ENCODE measurements at regions not wholly inside any gene's neighbourhood (a gene's known extent, or its start where the extent isn't known, plus 50 kb on each side); places are given as distances from the start of the nearest gene placed in this dataset.
A peak's percentile ranks its signal among the peaks of the same experiment; 100 is the strongest.
"Not testable (repeated sequence)": the region's sequence is repeated elsewhere in the genome, so short reads cannot be mapped to it uniquely, and the experiment has no call there.

- H3K36me3 Mint-ChIP-seq: peaks cover 12% of the 10 kb centered on the region
- H3K4me3 Mint-ChIP-seq: no peak overlapping the region
- no peaks in the 10 kb centered on the region for H3K27me3 Mint-ChIP-seq
- no peak overlapping the region for H3K27ac Mint-ChIP-seq
- H3K4me1 Mint-ChIP-seq (ENCODE audit: low read depth): peaks cover 46% of the 10 kb centered on the region
- peaks cover 3% of the 10 kb centered on the region for H3K9me3 Mint-ChIP-seq (ENCODE audit: low read depth)
These were observed 107.6 kb downstream of the FASLG start for GRCh38 chr1:172766462-172766861.

DNA sequence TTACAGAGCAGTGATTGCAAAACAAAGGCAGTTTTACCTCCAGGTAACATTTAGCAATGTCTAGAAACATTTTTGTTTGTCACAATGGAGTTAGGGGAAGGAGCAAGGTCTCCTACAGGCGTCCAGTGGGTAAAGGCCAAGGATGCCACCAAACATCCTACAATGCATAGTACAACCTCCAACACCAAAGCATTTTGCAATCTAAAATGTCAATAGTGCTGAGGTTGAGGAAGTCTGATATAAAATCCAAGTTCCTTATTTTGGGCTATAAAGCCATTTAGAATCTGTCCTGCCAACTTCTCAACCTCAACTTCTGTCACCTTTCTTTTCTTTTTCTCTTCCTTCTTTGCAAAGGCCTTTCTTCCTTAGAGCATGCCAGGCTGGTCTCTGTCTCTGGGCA lies 111.2 kb downstream of the FASLG start:
- no peaks in the 10 kb centered on the region for H3K9me3 Mint-ChIP-seq (ENCODE audit: low read depth)
- H3K27ac Mint-ChIP-seq: no peak overlapping the region
- H3K4me1 Mint-ChIP-seq (ENCODE audit: low read depth): peaks cover 10% of the 10 kb centered on the region

GRCh38 chr1:172774561-172774960 lies 115.7 kb downstream of the FASLG start:
- Mint-ChIP-seq H3K36me3 (no peaks in the 10 kb centered on the region), H3K4me1 (ENCODE audit: low read depth) (peaks cover 14% of the 10 kb centered on the region), H3K9me3 (ENCODE audit: low read depth) (no peaks in the 10 kb centered on the region), H3K4me3 (no peak overlapping the region), H3K27me3 (no peaks in the 10 kb centered on the region), H3K27ac (no peak overlapping the region)

More for the DNA sequence above, 111.2 kb downstream of the FASLG start:
- no peaks in the 10 kb centered on the region for H3K27me3 Mint-ChIP-seq
- H3K36me3 Mint-ChIP-seq: peaks cover 5% of the 10 kb centered on the region
- H3K4me3 Mint-ChIP-seq: no peak overlapping the region

DNA sequence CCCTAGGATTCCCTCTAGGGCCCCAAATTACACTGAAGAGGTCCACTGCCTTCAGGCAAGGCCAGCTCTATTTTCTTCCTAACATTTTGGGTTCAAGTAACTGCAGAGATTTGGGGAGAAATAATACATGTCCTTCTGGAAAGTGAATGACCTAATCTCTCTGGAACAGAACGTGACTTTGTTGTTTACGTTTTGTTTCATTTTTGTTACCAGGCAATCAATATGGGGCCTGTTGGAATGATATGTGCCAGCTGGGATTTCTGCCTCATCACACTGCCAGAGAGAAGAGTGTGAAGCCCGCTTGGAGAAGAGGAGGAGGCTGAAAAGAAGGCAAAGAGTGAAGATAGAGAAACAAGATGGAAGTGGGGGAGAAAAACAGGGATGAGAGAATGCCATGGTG lies 116.7 kb downstream of the FASLG start:
- Mint-ChIP-seq H3K4me3 (no peak overlapping the region), H3K27me3 (no peaks in the 10 kb centered on the region), H3K36me3 (no peaks in the 10 kb centered on the region), H3K27ac (no peak overlapping the region), H3K4me1 (ENCODE audit: low read depth) (peaks cover 16% of the 10 kb centered on the region), H3K9me3 (ENCODE audit: low read depth) (no peaks in the 10 kb centered on the region)

GRCh38 chr1:172776071-172776470 lies 117.2 kb downstream of the FASLG start:
- Mint-ChIP-seq H3K4me3 (no peak overlapping the region), H3K27ac (no peak overlapping the region), H3K9me3 (ENCODE audit: low read depth) (no peaks in the 10 kb centered on the region), H3K4me1 (ENCODE audit: low read depth) (peaks cover 16% of the 10 kb centered on the region), H3K36me3 (no peaks in the 10 kb centered on the region), H3K27me3 (no peaks in the 10 kb centered on the region)

DNA sequence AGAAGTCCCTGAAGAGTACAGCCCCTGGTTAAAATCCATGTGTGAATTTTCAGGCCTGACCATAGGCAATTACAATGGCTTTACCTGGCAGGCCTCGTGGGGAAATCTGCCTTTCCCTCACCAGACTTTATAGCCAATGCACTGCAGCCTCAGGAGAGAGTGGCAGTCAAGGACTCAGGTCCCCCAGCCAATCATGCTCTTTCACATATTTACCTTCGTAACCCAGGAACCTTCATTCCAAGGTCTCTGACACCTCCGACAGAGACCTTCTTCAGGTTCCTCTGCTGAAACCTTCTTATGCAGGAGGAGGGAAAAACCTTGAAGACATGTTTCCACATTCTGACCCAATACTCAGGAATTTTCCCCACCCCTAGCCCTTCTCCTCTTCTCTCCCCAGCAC lies 118.9 kb downstream of the FASLG start:
- no peak overlapping the region for H3K27ac Mint-ChIP-seq
- peaks cover 16% of the 10 kb centered on the region for H3K4me1 Mint-ChIP-seq (ENCODE audit: low read depth)
- H3K4me3 Mint-ChIP-seq: no peak overlapping the region

DNA sequence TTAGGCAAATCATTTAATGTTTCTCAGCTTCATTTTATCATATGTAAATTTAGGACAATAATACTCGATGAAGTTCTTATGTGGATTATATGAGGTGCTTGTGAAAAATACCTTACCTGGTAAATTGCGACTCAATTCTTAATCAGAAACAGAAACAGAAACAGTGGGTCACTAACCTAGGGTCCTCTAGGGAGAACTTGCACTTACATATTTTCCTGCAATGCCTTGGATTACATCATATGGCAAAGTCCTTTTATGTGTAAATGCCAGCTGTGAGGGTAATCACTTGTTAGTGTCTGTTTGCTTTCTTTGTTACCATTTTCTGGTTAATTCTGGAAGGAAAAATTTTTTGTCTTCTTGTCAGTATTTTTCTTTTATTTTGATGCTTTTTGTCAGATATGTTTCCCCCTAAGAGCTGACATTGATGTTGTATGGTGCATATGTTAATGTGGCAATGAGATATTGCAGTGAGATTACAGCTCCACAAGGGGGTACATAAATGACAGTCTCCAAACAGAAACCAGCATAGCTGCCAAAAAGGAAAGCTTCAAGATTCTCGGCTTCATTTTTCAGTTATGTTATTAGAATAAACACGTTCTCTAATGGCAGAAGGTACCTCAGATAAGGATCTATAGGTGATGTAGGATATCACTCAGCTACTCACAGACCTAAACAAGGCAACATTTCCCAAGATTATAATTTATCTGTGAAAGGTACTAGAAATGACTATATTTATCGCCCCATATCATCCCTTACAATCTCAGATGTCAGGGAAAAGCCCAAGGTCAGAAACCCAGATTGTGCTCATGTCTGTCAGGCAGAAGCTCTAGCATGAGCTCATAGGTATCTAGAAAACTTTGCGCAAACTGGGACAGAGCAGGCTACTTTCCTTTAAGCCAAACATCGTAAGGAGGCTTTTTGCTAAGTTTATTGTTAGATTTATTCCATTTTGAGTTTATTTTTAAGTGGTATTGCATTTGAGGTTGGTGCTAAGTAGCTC lies 119.9 kb downstream of the FASLG start:
- H3K27ac Mint-ChIP-seq: no peak overlapping the region
- H3K4me1 Mint-ChIP-seq (ENCODE audit: low read depth): peaks cover 16% of the 10 kb centered on the region
- H3K9me3 Mint-ChIP-seq (ENCODE audit: low read depth): peaks cover 11% of the 10 kb centered on the region
- peak overlapping the region; percentile 25 for H3K4me3 Mint-ChIP-seq
- no peaks in the 10 kb centered on the region for H3K27me3 Mint-ChIP-seq
- H3K36me3 Mint-ChIP-seq: peaks cover 1% of the 10 kb centered on the region

More for the DNA sequence above, 118.9 kb downstream of the FASLG start:
- peaks cover 2% of the 10 kb centered on the region for H3K9me3 Mint-ChIP-seq (ENCODE audit: low read depth)
- H3K27me3 Mint-ChIP-seq: no peaks in the 10 kb centered on the region
- H3K36me3 Mint-ChIP-seq: no peaks in the 10 kb centered on the region

DNA sequence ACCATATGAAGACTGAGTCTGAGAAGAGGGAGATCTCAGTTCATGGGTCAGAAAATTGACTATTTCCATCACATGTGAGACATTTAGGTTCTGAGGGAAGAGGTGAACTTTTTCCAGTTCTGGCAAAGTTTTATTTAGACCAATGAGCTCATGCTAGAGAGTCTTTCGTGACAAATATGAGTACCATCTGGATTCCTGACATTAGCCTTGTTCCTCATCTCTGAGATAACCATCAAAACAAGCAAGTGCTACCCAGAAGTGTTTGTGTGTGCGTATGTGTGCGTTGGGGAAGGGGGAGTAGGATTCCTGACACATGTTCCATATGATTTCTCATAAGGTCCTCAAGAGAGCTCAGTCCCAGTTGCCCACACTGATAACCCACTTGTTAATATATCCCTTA lies 120.6 kb downstream of the FASLG start:
- Mint-ChIP-seq H3K9me3 (ENCODE audit: low read depth) (peaks cover 13% of the 10 kb centered on the region), H3K27ac (no peak overlapping the region), H3K27me3 (no peaks in the 10 kb centered on the region), H3K4me1 (ENCODE audit: low read depth) (peaks cover 16% of the 10 kb centered on the region), H3K36me3 (peaks cover 2% of the 10 kb centered on the region), H3K4me3 (peak overlapping the region; percentile 25)

GRCh38 chr1:172781513-172782140 lies 122.7 kb downstream of the FASLG start:
- Mint-ChIP-seq H3K4me1 (ENCODE audit: low read depth) (peaks cover 16% of the 10 kb centered on the region), H3K4me3 (no peak overlapping the region)

DNA sequence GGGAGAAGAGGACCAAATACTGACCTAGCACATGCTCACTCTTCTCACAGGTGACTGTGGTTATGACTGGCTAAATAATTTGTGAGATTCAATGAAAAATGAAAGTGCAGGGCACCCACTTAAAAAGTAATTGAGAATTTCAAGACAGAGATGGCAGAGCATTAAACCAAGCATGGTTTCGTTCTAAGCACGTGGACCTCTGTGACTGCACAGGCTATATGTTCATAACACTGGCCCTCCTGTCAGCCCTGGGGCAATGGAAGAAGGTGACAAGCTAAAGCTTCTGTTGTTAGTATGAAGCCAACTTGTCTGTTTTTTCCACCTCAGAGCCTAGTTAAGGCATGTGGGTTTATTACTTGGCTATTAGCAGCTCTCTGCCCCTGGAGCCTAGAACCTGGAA lies 130.9 kb downstream of the FASLG start:
- H3K27me3 Mint-ChIP-seq: peaks cover 3% of the 10 kb centered on the region
- no peaks in the 10 kb centered on the region for H3K4me1 Mint-ChIP-seq (ENCODE audit: low read depth)
- H3K9me3 Mint-ChIP-seq (ENCODE audit: low read depth): no peaks in the 10 kb centered on the region
- H3K27ac Mint-ChIP-seq: no peak overlapping the region
- no peaks in the 10 kb centered on the region for H3K36me3 Mint-ChIP-seq
- H3K4me3 Mint-ChIP-seq: no peak overlapping the region

More at GRCh38 chr1:172781513-172782140, 122.7 kb downstream of the FASLG start:
- H3K27ac Mint-ChIP-seq: no peak overlapping the region
- no peaks in the 10 kb centered on the region for H3K27me3 Mint-ChIP-seq
- H3K9me3 Mint-ChIP-seq (ENCODE audit: low read depth): peaks cover 13% of the 10 kb centered on the region
- peaks cover 2% of the 10 kb centered on the region for H3K36me3 Mint-ChIP-seq

DNA sequence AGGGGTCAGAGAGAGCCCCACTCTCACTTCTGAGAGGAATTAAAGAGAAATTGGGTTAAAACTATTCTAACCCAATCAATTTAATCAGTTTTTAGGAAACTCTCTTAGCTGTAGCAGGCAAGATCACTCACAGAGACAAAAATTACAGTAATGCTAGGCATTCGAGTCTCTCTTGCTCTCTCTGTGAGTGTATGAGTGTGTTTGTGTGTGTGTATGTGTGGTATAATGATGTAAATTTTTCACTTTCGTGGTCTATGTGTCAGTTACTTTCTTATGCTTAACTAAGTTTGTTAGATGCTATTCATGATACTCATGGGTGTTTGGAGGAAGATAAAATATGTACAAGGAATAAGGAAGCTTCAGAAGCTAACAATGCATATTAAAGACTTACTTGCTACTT lies 131.3 kb downstream of the FASLG start:
- H3K36me3 Mint-ChIP-seq: no peaks in the 10 kb centered on the region
- no peaks in the 10 kb centered on the region for H3K9me3 Mint-ChIP-seq (ENCODE audit: low read depth)
- no peaks in the 10 kb centered on the region for H3K4me1 Mint-ChIP-seq (ENCODE audit: low read depth)
- H3K4me3 Mint-ChIP-seq: no peak overlapping the region
- H3K27ac Mint-ChIP-seq: no peak overlapping the region
- H3K27me3 Mint-ChIP-seq: peaks cover 3% of the 10 kb centered on the region

DNA sequence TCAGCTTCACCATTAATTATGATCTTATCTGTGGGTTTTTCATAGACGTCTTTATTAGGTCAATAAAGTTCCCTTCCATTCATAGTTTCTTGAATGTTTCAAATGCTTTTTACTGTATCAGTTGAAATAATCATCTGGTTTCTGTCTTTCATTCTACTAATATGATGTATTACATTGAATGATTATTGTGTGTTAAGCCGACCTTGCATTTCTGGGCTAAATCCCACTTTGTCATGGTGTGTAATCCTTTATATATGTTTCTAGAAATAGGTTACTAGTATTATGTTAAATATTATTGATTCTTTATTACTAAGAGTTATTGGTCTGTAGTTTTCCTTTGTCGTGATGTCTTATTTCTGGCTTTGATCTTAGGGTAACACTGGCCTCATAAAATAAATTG lies 134.9 kb downstream of the FASLG start:
- H3K9me3 Mint-ChIP-seq (ENCODE audit: low read depth): no peaks in the 10 kb centered on the region
- no peak overlapping the region for H3K27ac Mint-ChIP-seq
- H3K27me3 Mint-ChIP-seq: peaks cover 3% of the 10 kb centered on the region
- H3K4me1 Mint-ChIP-seq (ENCODE audit: low read depth): no peaks in the 10 kb centered on the region
- H3K36me3 Mint-ChIP-seq: no peaks in the 10 kb centered on the region
- H3K4me3 Mint-ChIP-seq: no peak overlapping the region

- no peak overlapping the region for H3K27ac Mint-ChIP-seq
- no peaks in the 10 kb centered on the region for H3K36me3 Mint-ChIP-seq
- peaks cover 3% of the 10 kb centered on the region for H3K27me3 Mint-ChIP-seq
- H3K4me1 Mint-ChIP-seq (ENCODE audit: low read depth): no peaks in the 10 kb centered on the region
- no peak overlapping the region for H3K4me3 Mint-ChIP-seq
- H3K9me3 Mint-ChIP-seq (ENCODE audit: low read depth): no peaks in the 10 kb centered on the region
These were observed 136.8 kb downstream of the FASLG start for GRCh38 chr1:172795741-172796140.

- not testable (repeated sequence) for H3K36me3 Mint-ChIP-seq; H3K9me3 Mint-ChIP-seq (ENCODE audit: low read depth); H3K4me1 Mint-ChIP-seq (ENCODE audit: low read depth); H3K4me3 Mint-ChIP-seq; H3K27me3 Mint-ChIP-seq; H3K27ac Mint-ChIP-seq
These were observed 140.9 kb downstream of the FASLG start for GRCh38 chr1:172799804-172800203.

DNA sequence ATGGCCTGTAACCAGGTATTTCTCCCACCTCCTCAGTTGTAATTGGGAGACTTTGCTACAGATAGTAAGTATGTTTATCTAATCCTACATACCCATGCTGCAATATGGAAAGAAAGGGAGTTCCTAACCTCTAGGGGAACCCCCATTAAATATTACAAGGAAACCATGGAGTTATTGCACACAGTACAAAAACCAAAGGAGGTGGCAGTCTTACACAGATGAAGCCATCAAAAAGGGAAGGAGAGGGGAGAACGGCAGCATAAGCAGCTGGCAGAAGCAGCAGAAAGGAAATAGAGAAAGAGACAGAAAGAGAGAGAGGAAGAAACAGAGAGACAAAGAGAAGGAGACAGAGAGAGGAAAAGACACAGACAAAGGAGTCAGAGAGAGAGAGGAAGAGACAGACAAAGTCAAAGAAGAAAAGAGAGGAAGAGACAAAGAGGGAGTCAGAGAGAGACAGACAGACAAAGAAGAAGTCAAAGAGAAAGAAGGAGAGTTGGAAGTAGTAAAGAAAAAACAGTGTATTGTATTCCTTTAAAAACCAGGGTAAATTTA lies 142.9 kb downstream of the FASLG start:
- Mint-ChIP-seq H3K4me1 (ENCODE audit: low read depth) (peaks cover 3% of the 10 kb centered on the region), H3K27me3 (no peaks in the 10 kb centered on the region), H3K4me3 (no peak overlapping the region), H3K27ac (no peak overlapping the region), H3K36me3 (peaks cover 4% of the 10 kb centered on the region), H3K9me3 (ENCODE audit: low read depth) (peaks cover 5% of the 10 kb centered on the region)
